ENCODE measurements at regions not wholly inside any gene's neighbourhood (a gene's known extent, or its start where the extent isn't known, plus 50 kb on each side); places are given as distances from the start of the nearest gene placed in this dataset.

DNA sequence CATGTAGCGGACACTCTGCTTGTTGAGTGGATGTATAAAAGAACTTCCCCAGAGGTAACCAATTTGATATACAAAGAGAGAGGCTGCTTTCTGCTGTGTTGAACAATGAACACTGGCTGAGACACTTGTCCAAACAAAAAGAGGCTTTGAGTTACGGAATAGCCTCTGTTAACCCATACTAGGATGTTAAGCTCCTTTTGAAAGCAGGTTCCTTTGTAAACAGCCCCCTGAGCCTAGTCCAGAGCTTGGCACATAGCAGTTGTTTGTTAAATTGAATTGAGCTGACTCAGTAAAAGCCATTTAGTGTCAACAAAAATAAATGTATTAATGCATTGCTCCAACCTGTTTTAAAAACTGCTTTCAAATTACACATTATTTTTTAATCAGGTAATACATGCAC is 200.1 kb downstream of the MZT1 start:
- Histone ChIP-seq H3K4me3 (no peak overlapping the region), H3K4me1 (ENCODE audit: control insufficient read depth in 5 of 5, insufficient read depth in 5 of 5, low read length in 5 of 5) (no peaks in the 10 kb centered on the region), H3K9ac (ENCODE audit: insufficient read depth in 1 of 2, low read length in 2 of 2) (no peak overlapping the region), H3K27ac (ENCODE audit: low read depth in 1 of 2, low read length in 1 of 2) (no peak overlapping the region), H3K27me3 (ENCODE audit: control insufficient read depth in 3 of 3, insufficient read depth in 3 of 3, low read length in 2 of 3) (no peaks in the 10 kb centered on the region), H3K36me3 (ENCODE audit: control insufficient read depth in 4 of 4, insufficient read depth in 4 of 4, low read length in 4 of 4) (no peaks in the 10 kb centered on the region), H3K9me3 (ENCODE audit: control insufficient read depth in 4 of 4, insufficient read depth in 3 of 4, low read length in 3 of 4) (peaks cover 0 to 7% (median 0%) of the 10 kb centered on the region in 4 donors)
- WGBS, 2 donors, result 86 to 92% methylated on average over 2 of the region's 2 CpGs
- DNase-seq (no peak), ATAC-seq (ENCODE audit: insufficient read depth, low FRiP score) (no peak)
- no peak for TF ChIP-seq CTCF (IDR thresholded peaks at IDR 0.05; ENCODE audit: control extremely low read depth, extremely low read depth)

DNA sequence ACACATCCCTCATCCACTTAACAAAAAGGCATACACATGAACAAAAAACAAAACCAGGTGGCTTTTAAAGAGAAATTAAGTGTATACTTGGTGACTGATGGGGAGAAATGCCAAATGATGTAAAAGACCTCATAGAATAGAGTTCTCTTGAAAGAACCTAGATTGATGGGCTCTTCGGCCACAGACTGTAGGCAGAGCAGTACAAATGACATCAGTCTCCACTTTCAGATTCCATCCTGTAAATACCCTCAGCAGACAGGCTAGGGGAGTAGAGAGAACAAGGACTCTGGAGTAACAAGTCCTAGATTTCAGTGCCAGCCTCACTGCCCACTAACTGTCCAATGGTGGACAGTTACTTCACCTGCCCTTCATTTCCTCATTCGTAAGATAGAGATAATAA is 203.8 kb downstream of the MZT1 start:
- DNase-seq, result no peak
- Histone ChIP-seq H3K27me3 (ENCODE audit: control insufficient read depth in 3 of 3, insufficient read depth in 3 of 3, low read length in 2 of 3) (no peaks in the 10 kb centered on the region), H3K36me3 (ENCODE audit: control insufficient read depth in 4 of 4, insufficient read depth in 4 of 4, low read length in 4 of 4) (no peaks in the 10 kb centered on the region), H3K4me1 (ENCODE audit: control insufficient read depth in 5 of 5, insufficient read depth in 5 of 5, low read length in 5 of 5) (peaks cover 0 to 4% (median 0%) of the 10 kb centered on the region in 5 donors), H3K27ac (ENCODE audit: low read depth in 1 of 2, low read length in 1 of 2) (no peak overlapping the region), H3K4me3 (no peak overlapping the region), H3K9ac (ENCODE audit: insufficient read depth in 1 of 2, low read length in 2 of 2) (no peak overlapping the region), H3K9me3 (ENCODE audit: control insufficient read depth in 4 of 4, insufficient read depth in 3 of 4, low read length in 3 of 4) (peaks cover 0 to 2% (median 0%) of the 10 kb centered on the region in 4 donors)
- no peak for TF ChIP-seq CTCF (IDR thresholded peaks at IDR 0.05; ENCODE audit: control extremely low read depth, extremely low read depth)
- 89 to 93% methylated on average over 2 of the region's 2 CpGs for WGBS, 2 donors
- no peak for ATAC-seq (ENCODE audit: insufficient read depth, low FRiP score)

DNA sequence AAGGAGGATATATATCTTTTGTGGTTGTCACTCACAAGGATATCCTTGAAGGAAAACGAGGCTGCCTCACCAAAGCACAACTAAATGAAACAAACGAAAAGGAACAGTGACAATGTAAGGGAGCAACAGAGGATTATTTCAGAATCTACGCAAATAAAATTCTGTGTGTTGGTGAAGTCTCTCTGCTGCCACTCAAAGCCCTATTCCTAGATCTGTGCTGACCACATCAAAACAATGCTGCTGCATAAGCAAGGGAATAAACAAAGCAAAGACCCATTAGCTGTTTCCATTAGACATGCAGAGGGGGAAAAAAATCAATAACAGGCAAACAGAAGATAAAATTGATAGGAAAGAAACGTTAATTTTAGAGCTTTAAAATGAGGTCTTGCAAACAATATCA is 204.4 kb downstream of the MZT1 start:
- H3K9me3 ChIP-seq (ENCODE audit: control insufficient read depth in 4 of 4, insufficient read depth in 3 of 4, low read length in 3 of 4), result peaks cover 0 to 2% (median 0%) of the 10 kb centered on the region in 4 donors
- H3K9ac ChIP-seq (ENCODE audit: insufficient read depth in 1 of 2, low read length in 2 of 2), result no peak overlapping the region
- no peak for ATAC-seq (ENCODE audit: insufficient read depth, low FRiP score)
- TF ChIP-seq CTCF (IDR thresholded peaks at IDR 0.05; ENCODE audit: control extremely low read depth, extremely low read depth), result no peak
- H3K4me1 ChIP-seq (ENCODE audit: control insufficient read depth in 5 of 5, insufficient read depth in 5 of 5, low read length in 5 of 5), result peaks cover 0 to 4% (median 0%) of the 10 kb centered on the region in 5 donors
- no peaks in the 10 kb centered on the region for H3K27me3 ChIP-seq (ENCODE audit: control insufficient read depth in 3 of 3, insufficient read depth in 3 of 3, low read length in 2 of 3)
- no peaks in the 10 kb centered on the region for H3K36me3 ChIP-seq (ENCODE audit: control insufficient read depth in 4 of 4, insufficient read depth in 4 of 4, low read length in 4 of 4)
- DNase-seq, result no peak
- WGBS, 2 donors, result 69 to 84% methylated on average over 4 of the region's 4 CpGs
- H3K4me3 ChIP-seq, result no peak overlapping the region
- no peak overlapping the region for H3K27ac ChIP-seq (ENCODE audit: low read depth in 1 of 2, low read length in 1 of 2)
